ENCODE measurements at regions not wholly inside any gene's neighbourhood (a gene's known extent, or its start where the extent isn't known, plus 50 kb on each side); places are given as distances from the start of the nearest gene placed in this dataset.

- Histone ChIP-seq H3K9me3 (no peaks in the 10 kb centered on the region), H3K27me3 (no peaks in the 10 kb centered on the region), H3K36me3 (no peaks in the 10 kb centered on the region), H3K27ac (no peak overlapping the region), H3K4me3 (no peak overlapping the region), H3K4me1 (no peaks in the 10 kb centered on the region)
- intact Hi-C loops (cut with DNase I; ENCODE audit: low total_unique reads), result no loop called here
- no peak for TF ChIP-seq POLR2A (IDR thresholded peaks at IDR 0.05)
- no peak for TF ChIP-seq CTCF (IDR thresholded peaks at IDR 0.05)
- TF ChIP-seq POLR2AphosphoS5 (IDR thresholded peaks at IDR 0.05), result no peak
- no peak for DNase-seq (ENCODE audit: low spot score in 2 of 2)
These were observed 223.6 kb upstream of the SIX2 start for GRCh38 chr2:45232818-45233217.

- no peaks in the 10 kb centered on the region for H3K4me1 ChIP-seq
- H3K4me3 ChIP-seq, result no peak overlapping the region
- no peak for TF ChIP-seq POLR2A (IDR thresholded peaks at IDR 0.05)
- TF ChIP-seq POLR2AphosphoS5 (IDR thresholded peaks at IDR 0.05), result no peak
- TF ChIP-seq CTCF (IDR thresholded peaks at IDR 0.05), result no peak
- no peak for DNase-seq (ENCODE audit: low spot score in 2 of 2)
- H3K27me3 ChIP-seq, result no peaks in the 10 kb centered on the region
- no peak overlapping the region for H3K27ac ChIP-seq
- H3K9me3 ChIP-seq, result no peaks in the 10 kb centered on the region
- intact Hi-C loops (cut with DNase I; ENCODE audit: low total_unique reads), result no loop called here
- H3K36me3 ChIP-seq, result no peaks in the 10 kb centered on the region
These were observed 220.2 kb upstream of the SIX2 start for GRCh38 chr2:45229411-45229810.

GRCh38 chr2:45227347-45227746, 218.1 kb upstream of the SIX2 start:
- no peak for DNase-seq (ENCODE audit: low spot score in 2 of 2)
- intact Hi-C loops (cut with DNase I; ENCODE audit: low total_unique reads), result no loop called here
- H3K4me1 ChIP-seq, result no peaks in the 10 kb centered on the region
- TF ChIP-seq CTCF (IDR thresholded peaks at IDR 0.05) (no peak), POLR2AphosphoS5 (IDR thresholded peaks at IDR 0.05) (no peak), POLR2A (IDR thresholded peaks at IDR 0.05) (no peak)
- no peaks in the 10 kb centered on the region for H3K9me3 ChIP-seq
- H3K4me3 ChIP-seq, result no peak overlapping the region
- no peak overlapping the region for H3K27ac ChIP-seq
- H3K36me3 ChIP-seq, result no peaks in the 10 kb centered on the region
- no peaks in the 10 kb centered on the region for H3K27me3 ChIP-seq

GRCh38 chr2:45224993-45225380, 215.7 kb upstream of the SIX2 start:
- H3K36me3 ChIP-seq, result no peaks in the 10 kb centered on the region
- H3K4me1 ChIP-seq, result no peaks in the 10 kb centered on the region
- no peak overlapping the region for H3K4me3 ChIP-seq
- TF ChIP-seq POLR2AphosphoS5 (IDR thresholded peaks at IDR 0.05) (no peak), CTCF (IDR thresholded peaks at IDR 0.05) (no peak), POLR2A (IDR thresholded peaks at IDR 0.05) (no peak)
- intact Hi-C loops (cut with DNase I; ENCODE audit: low total_unique reads), result no loop called here
- no peaks in the 10 kb centered on the region for H3K9me3 ChIP-seq
- H3K27me3 ChIP-seq, result no peaks in the 10 kb centered on the region
- no peak overlapping the region for H3K27ac ChIP-seq
- no peak for DNase-seq (ENCODE audit: low spot score in 2 of 2)

- Histone ChIP-seq H3K4me1 (no peaks in the 10 kb centered on the region), H3K9me3 (no peaks in the 10 kb centered on the region), H3K36me3 (no peaks in the 10 kb centered on the region), H3K27ac (no peak overlapping the region), H3K4me3 (no peak overlapping the region), H3K27me3 (no peaks in the 10 kb centered on the region)
- intact Hi-C loops (cut with DNase I; ENCODE audit: low total_unique reads), result no loop called here
- DNase-seq (ENCODE audit: low spot score in 2 of 2), result no peak
- no peak for TF ChIP-seq POLR2A (IDR thresholded peaks at IDR 0.05)
These were observed 215.2 kb upstream of the SIX2 start for GRCh38 chr2:45224321-45224992.

DNA sequence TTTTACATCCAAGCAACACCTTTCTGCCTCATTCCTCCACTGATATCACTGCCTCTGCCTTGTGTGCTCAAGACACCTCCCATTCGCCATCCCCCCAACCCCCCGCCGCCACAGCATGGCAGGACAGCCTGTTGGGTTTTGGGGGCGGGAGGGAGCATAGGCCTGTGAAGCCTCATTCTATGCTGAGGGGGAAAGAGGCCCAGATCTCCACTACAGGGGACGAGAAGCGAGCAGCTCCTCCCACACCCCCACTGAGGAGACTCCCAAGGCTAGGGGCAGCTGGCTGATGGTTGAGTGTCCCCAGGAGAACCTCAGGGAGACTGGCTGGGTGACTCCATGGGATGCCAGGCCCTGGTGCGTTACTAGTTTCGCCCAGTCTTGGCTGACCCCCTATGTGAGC, 214.3 kb upstream of the SIX2 start:
- H3K27me3 ChIP-seq, result no peaks in the 10 kb centered on the region
- no peaks in the 10 kb centered on the region for H3K36me3 ChIP-seq
- H3K4me1 ChIP-seq, result no peaks in the 10 kb centered on the region
- DNase-seq (ENCODE audit: low spot score in 2 of 2), result no peak
- no peak overlapping the region for H3K4me3 ChIP-seq
- no peak for TF ChIP-seq CTCF (IDR thresholded peaks at IDR 0.05)
- no peak for TF ChIP-seq POLR2AphosphoS5 (IDR thresholded peaks at IDR 0.05)
- no peak for TF ChIP-seq POLR2A (IDR thresholded peaks at IDR 0.05)
- H3K9me3 ChIP-seq, result no peaks in the 10 kb centered on the region
- intact Hi-C loops (cut with DNase I; ENCODE audit: low total_unique reads), result no loop called here
- H3K27ac ChIP-seq, result no peak overlapping the region

All from breast epithelium (tissue), 4 donors.